IMR-90 (cell line): ENCODE measurements at regions not wholly inside any gene's neighbourhood (a gene's known extent, or its start where the extent isn't known, plus 50 kb on each side); places are given as distances from the start of the nearest gene placed in this dataset.

Experiments
- ATAC-seq: fragments of 200-7000 bp; cut with Tn5 transposase; 2 replicates; pipeline ENCODE4 v1.9.1; 2020; ENCODE audit warnings: low read depth, mild to moderate bottlenecking, moderate library complexity
- BruUV-seq: library from RNA; stranded (reverse); fragments of 400-500 nt; replicated peaks from 2 replicates; lab custom pipeline; 2021; lab: Mats Ljungman, UMichigan
- CTCF ChIA-PET: fragments of 300-600 bp; formaldehyde crosslinking; extraction: SDS; loops from one replicate; lab custom pipeline; 2021; ENCODE audit warnings: antibody characterized with exemption; lab: Yijun Ruan, JAX
- POLR2A ChIA-PET: fragments of 300-600 bp; sonication (Branson Sonifier 250); formaldehyde crosslinking; loops from one replicate; lab custom pipeline; 2022; ENCODE audit warnings: antibody characterized with exemption; ENCODE audit not compliant: unreplicated experiment; lab: Charles Lee
- DNase-seq: peaks from one replicate; pipeline ENCODE4 v3.0.0; 2013
- H2AFZ ChIP-seq: replicated peaks from 2 replicates; pipeline ENCODE3; 2013; ENCODE audit warnings: low read length, mild to moderate bottlenecking; ENCODE audit not compliant: poor library complexity
- H2AK5ac ChIP-seq: 2 replicates; pipeline ENCODE4 v1.6.1; 2013; ENCODE audit warnings: low read depth, low read length, inconsistent platforms
- H2AK9ac ChIP-seq: replicated peaks from 2 replicates; pipeline ENCODE3; 2013; ENCODE audit warnings: mild to moderate bottlenecking, low read depth, low read length, moderate library complexity; ENCODE audit not compliant: poor library complexity
- H2BK120ac ChIP-seq: 2 replicates; pipeline ENCODE4 v1.6.1; 2013; ENCODE audit warnings: low read depth, low read length, inconsistent platforms
- H2BK15ac ChIP-seq: 3 replicates; pipeline ENCODE4 v1.6.1; 2013; ENCODE audit warnings: low read depth, low read length, inconsistent platforms
- H2BK20ac ChIP-seq: 2 replicates; pipeline ENCODE4 v1.6.1; 2013; ENCODE audit warnings: low read depth, mild to moderate bottlenecking, inconsistent platforms, low read length, moderate library complexity
- H2BK5ac ChIP-seq: 2 replicates; pipeline ENCODE4 v1.6.1; 2013; ENCODE audit warnings: mild to moderate bottlenecking, low read depth, low read length, inconsistent platforms; ENCODE audit not compliant: poor library complexity, severe bottlenecking
- H3K14ac ChIP-seq: replicated peaks from 2 replicates; pipeline ENCODE4 v1.6.1; 2013; ENCODE audit warnings: low read depth, low read length, inconsistent platforms
- H3K18ac ChIP-seq: 2 replicates; pipeline ENCODE4 v1.6.1; 2013; ENCODE audit warnings: low read depth, low read length, control low read depth
- H3K23ac ChIP-seq: 2 replicates; pipeline ENCODE4 v1.6.1; 2013; ENCODE audit warnings: low read depth, low read length, inconsistent platforms
- H3K27ac ChIP-seq: 2 replicates; pipeline ENCODE4 v1.5.1; 2013; ENCODE audit warnings: mild to moderate bottlenecking, control low read depth, low read length; ENCODE audit not compliant: insufficient read depth
- H3K27me3 ChIP-seq: 2 replicates; pipeline ENCODE4 v1.6.1; 2013; ENCODE audit warnings: low read length; ENCODE audit not compliant: control insufficient read depth, insufficient read depth
- H3K36me3 ChIP-seq: 2 replicates; pipeline ENCODE4 v1.6.1; 2013; ENCODE audit warnings: low read length, mixed read lengths; ENCODE audit not compliant: control insufficient read depth, insufficient read depth
- H3K4ac ChIP-seq: 2 replicates; pipeline ENCODE4 v1.6.1; 2013; ENCODE audit warnings: low read depth, low read length, inconsistent platforms
- H3K4me1 ChIP-seq: 2 replicates; pipeline ENCODE4 v1.6.1; 2013; ENCODE audit warnings: low read length, mixed read lengths; ENCODE audit not compliant: control insufficient read depth, insufficient read depth
- H3K4me2 ChIP-seq: 2 replicates; pipeline ENCODE4 v1.6.1; 2013; ENCODE audit warnings: low read depth, mild to moderate bottlenecking, control low read depth, low read length, moderate library complexity
- H3K4me3 ChIP-seq: 2 replicates; pipeline ENCODE4 v1.5.1; 2013; ENCODE audit warnings: low read depth, mild to moderate bottlenecking, control low read depth, low read length, moderate library complexity; ENCODE audit not compliant: insufficient read depth
- H3K56ac ChIP-seq: 2 replicates; pipeline ENCODE4 v1.6.1; 2013; ENCODE audit warnings: low read length, inconsistent platforms; ENCODE audit not compliant: insufficient read depth; ENCODE audit errors: extremely low read depth
- H3K79me1 ChIP-seq, 2 experiments: 2 replicates each; pipeline ENCODE4 v1.6.1; 2013; ENCODE audit warnings: low read length in 2 of 2, inconsistent platforms in 1 of 2, low read depth in 1 of 2
- H3K9ac ChIP-seq: 2 replicates; pipeline ENCODE4 v1.6.1; 2013; ENCODE audit warnings: low read depth, low read length, control low read depth
- H3K9me1 ChIP-seq: 2 replicates; pipeline ENCODE4 v1.6.1; 2013; ENCODE audit warnings: low read length, inconsistent platforms; ENCODE audit not compliant: insufficient read depth
- H3K9me3 ChIP-seq: 2 replicates; pipeline ENCODE4 v1.6.1; 2013; ENCODE audit warnings: low read length; ENCODE audit not compliant: control insufficient read depth, insufficient read depth
- H4K20me1 ChIP-seq: 2 replicates; pipeline ENCODE4 v1.6.1; 2013; ENCODE audit warnings: low read length, inconsistent platforms; ENCODE audit not compliant: insufficient read depth
- H4K5ac ChIP-seq: 2 replicates; pipeline ENCODE4 v1.6.1; 2013; ENCODE audit warnings: mild to moderate bottlenecking, low read depth, low read length, control low read depth
- H4K8ac ChIP-seq, 2 experiments: 2 replicates each; pipeline ENCODE4 v1.6.1; 2013; ENCODE audit warnings: low read depth in 2 of 2, low read length in 2 of 2, control low read depth in 1 of 2, inconsistent platforms in 1 of 2
- H4K91ac ChIP-seq: 2 replicates; pipeline ENCODE4 v1.6.1; 2013; ENCODE audit warnings: low read depth, low read length, inconsistent platforms; ENCODE audit not compliant: insufficient read depth
- MAFK ChIP-seq: IDR thresholded peaks from 2 replicates; pipeline ENCODE4 v1.6.1; 2012; ENCODE audit warnings: low read depth, low read length, improper control_type of control experiment
- WGBS, 2 experiments: methylation state at CpG; one replicate each; pipeline versions ENCODE4 v1.1.5 to v1.1.7; 2013; ENCODE audit warnings: missing lambda C conversion rate in 2 of 2; ENCODE audit not compliant: insufficient read length in 1 of 2; ENCODE audit errors: extremely low coverage in 2 of 2; 5-methylcytosine and 5-hydroxymethylcytosine counted together
- dilution Hi-C: fragments of 300-500 bp; cut with HindIII; formaldehyde crosslinking; loops from one replicate; pipeline ENCODE4 v1.14.3; 2018; ENCODE audit warnings: low sequenced_read_pairs; ENCODE audit not compliant: unreplicated experiment
- in situ Hi-C: fragments of 300-500 bp; cut with MboI; formaldehyde crosslinking; loops from 3 replicates; pipeline ENCODE4 v1.14.3; 2019; ENCODE audit warnings: low sequenced_read_pairs, inconsistent platforms, mixed read lengths
- intact Hi-C: fragments of 100-400 bp; cut with micrococcal nuclease; formaldehyde crosslinking; loops from 2 replicates; pipeline ENCODE4 v1.10.0; 2022

DNA sequence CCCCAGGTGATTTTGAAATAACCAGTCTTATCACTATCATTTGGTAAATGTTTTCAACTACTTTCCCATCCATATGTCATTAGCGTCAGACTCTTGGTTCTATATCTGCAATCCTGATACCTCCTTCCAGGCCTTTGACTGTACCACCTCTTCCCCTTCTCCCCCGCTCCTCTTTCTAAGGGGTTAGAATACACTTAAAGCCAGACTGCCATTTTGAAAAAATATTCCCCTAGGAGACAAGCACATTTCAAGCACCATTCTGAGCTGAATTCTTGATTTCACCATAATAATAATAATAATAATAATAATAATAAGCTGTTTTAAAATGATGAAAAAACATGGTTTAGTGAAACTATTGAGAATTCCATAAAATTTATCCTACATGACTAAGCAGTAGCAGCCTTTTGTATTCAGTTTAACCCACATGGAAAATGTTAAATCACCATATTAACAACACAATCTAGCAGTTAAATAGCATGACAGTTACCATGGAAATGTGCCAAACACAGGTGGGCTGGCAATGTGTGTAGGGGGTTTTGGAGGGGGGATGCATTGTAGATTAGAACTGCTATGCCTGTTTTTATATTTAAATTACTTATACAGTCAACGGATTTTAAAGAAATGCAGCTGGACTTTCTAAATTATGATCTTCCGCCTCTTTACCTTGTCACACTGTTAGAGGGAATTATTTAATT lies 480.2 kb upstream of the DEPDC1 start:
- H3K4me2 ChIP-seq = no peak overlapping the region
- no peak overlapping the region for H2BK20ac ChIP-seq
- no CpG with 5 or more reads among the region's 4 CpGs for WGBS, 2 experiments
- ATAC-seq (no peak), DNase-seq (no peak)
- no peak overlapping the region for H4K8ac ChIP-seq
- H3K9me3 ChIP-seq = no peaks in the 10 kb centered on the region
- ChIA-PET CTCF (no interaction called here), POLR2A (no interaction called here)
- no peak overlapping the region for H3K18ac ChIP-seq
- H2BK15ac ChIP-seq = no peak overlapping the region
- dilution Hi-C loops = no loop called here
- no peak overlapping the region for H4K91ac ChIP-seq
- BruUV-seq = no TSS peak
- no peak overlapping the region for H3K23ac ChIP-seq
- H3K36me3 ChIP-seq = no peaks in the 10 kb centered on the region
- H3K4me3 ChIP-seq = no peak overlapping the region
- H2AK9ac ChIP-seq = no peak overlapping the region
- no peaks in the 10 kb centered on the region for H3K79me1 ChIP-seq
- no peaks in the 10 kb centered on the region for H3K9me1 ChIP-seq
- in situ Hi-C loops = no loop called here
- H3K56ac ChIP-seq = no peak overlapping the region
- H4K5ac ChIP-seq = no peak overlapping the region
- no peak overlapping the region for H3K4ac ChIP-seq
- no peaks in the 10 kb centered on the region for H3K4me1 ChIP-seq
- no peak overlapping the region for H3K9ac ChIP-seq
- no peak overlapping the region for H2BK5ac ChIP-seq
- no peak overlapping the region for H2AFZ ChIP-seq
- no peaks in the 10 kb centered on the region for H4K20me1 ChIP-seq
- no peaks in the 10 kb centered on the region for H3K27me3 ChIP-seq
- no peak overlapping the region for H2AK5ac ChIP-seq
- no peak overlapping the region for H3K27ac ChIP-seq
- no peak overlapping the region for H2BK120ac ChIP-seq
- TF ChIP-seq MAFK = no peak
- H3K14ac ChIP-seq = no peak overlapping the region
- intact Hi-C loops = no loop called here
